GM19467 (cell line): ENCODE measurements at regions not wholly inside any gene's neighbourhood (a gene's known extent, or its start where the extent isn't known, plus 50 kb on each side); places are given as distances from the start of the nearest gene placed in this dataset.

Source experiments
- ATAC-seq: cut with Tn5 transposase; IDR thresholded peaks from one replicate; pipeline ENCODE4 v1.9.1; 2021; ENCODE audit warnings: mild to moderate bottlenecking, moderate library complexity; ENCODE audit not compliant: unreplicated experiment

DNA sequence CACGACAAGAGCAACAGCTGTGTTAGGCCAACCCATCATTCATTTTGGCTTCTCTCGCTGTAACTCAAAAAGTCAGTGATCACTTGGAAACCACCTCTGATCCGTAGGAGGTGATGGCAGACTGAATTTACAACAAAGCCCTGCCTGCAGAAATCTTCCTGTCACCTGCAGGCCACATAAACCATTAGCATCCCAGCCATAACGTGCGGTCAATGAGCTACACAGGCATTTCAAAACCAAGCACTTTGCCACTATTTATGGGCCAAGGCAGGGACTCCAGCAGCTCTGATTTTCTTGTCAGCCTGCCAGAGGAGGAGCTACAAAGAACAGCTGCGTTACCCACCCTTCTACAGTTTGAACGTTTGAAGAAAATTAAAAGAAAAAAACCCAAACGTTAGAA lies 228.1 kb upstream of the PPARGC1A start:
- no peak for ATAC-seq

GRCh38 chr4:24116107-24116506 lies 226.3 kb upstream of the PPARGC1A start:
- ATAC-seq = no peak

- no peak for ATAC-seq
Measured at GRCh38 chr4:24114919-24115500, 225.2 kb upstream of the PPARGC1A start.

- no peak for ATAC-seq
Measured at GRCh38 chr4:24114444-24114843, 224.6 kb upstream of the PPARGC1A start.

DNA sequence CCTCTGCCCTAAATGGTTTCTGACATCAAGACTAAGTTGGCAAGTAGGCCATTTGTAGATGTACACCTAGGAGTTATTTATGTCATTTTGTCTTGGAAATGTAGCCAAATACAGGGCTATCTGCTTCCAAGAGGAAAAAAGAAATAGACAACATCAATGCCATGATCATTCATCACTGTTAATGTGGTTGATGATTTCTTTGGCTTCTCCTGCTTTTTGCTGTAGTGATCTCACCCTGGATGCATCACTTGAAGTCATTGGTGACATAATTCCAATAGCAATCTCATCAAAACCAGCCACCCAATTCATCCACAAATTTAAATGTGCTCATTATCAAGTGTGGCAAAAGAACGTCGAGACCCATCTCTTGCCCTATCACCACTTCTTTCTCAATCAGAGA lies 222.6 kb upstream of the PPARGC1A start:
- ATAC-seq = no peak

GRCh38 chr4:24108567-24108966 lies 218.7 kb upstream of the PPARGC1A start:
- ATAC-seq = no peak

GRCh38 chr4:24105327-24106038 lies 215.6 kb upstream of the PPARGC1A start:
- ATAC-seq = no peak

DNA sequence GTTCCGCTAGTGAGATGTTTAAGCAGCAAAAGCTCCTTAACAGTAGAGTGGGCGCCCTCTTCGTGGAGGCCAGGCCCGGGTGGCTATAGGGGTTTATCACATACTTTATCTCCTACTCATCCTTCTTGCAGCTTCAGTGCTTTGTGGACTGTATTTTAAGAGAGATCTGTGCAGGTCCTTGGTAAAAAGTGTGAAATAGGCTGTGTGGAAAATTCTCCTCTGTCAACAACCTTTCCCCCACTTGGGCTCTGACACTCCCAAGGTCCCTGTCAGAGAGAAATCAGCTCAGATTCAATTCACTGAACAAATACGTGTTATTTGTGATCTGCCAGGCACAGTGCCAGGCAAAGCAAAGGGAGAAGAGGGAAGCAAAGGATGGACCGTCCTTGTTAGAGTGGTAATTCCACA lies 214.3 kb upstream of the PPARGC1A start:
- no peak for ATAC-seq

GRCh38 chr4:24103434-24104157 lies 213.7 kb upstream of the PPARGC1A start:
- no peak for ATAC-seq

DNA sequence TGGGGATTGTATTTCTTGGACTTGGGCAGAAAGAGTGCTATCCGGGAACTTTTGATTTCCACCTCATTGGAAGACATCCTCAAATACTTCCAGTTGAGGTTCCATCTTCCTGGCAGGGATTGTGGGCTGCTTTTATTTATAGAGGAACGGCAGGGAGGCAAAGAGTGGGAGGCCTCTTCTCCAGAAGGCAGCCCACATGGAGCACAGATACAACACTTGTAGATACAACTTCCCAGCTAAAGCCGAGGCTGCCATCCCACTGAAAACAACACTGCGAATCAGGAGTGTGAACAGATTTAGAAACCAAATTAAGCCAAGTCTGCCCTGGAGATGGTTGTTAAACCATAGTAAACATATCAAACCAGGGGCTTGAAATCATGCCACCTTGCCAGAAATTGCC lies 212.8 kb upstream of the PPARGC1A start:
- ATAC-seq = no peak

- ATAC-seq = no peak
Measured at GRCh38 chr4:24096603-24097002, 206.8 kb upstream of the PPARGC1A start.

GRCh38 chr4:24094726-24095125 lies 204.9 kb upstream of the PPARGC1A start:
- no peak for ATAC-seq

DNA sequence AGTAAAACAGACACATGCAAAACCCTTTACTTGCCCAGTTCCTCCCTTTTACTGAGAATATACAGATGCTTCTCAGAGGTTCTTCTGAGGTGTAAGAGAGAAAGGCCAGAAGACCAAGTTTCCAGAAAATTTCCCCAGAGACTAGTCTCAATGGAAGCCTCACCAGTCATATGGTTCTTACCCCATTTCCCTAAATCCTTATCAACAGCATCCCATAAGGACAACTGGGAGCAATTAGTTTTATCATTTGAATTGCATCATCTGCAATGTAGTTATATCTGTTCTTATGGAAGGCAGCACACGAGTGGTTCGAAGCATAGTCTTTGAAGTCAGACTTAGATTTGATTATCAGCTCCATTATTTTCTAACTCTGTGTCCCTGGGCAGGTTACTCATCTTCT lies 203.6 kb upstream of the PPARGC1A start:
- ATAC-seq = no peak

DNA sequence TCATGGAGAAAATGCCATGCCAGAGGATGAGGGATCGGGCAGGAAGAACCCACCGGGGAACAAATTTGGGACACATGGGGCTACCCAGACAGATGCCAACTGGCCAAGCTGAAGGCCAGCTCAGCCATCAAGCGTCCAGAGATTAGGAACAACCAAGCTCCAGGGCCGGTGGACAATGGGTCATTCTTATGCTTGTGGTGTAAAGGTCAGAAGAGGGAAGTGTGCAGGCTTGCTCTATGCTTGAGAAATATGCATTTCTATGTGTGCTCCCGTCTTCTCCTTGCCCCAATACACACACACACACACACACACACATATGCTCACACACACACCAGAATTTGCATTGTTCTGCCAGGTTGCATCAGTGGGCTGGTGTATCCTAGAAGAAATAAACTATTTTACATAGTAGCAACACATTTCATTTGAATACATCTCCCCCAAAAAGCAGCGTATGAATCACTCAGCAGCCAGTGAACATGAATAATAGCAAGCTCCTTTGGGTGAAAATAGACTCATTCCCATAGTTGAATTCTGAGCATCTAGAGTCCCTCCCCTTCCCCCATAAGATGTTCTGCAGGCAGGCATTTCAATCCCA lies 201.9 kb upstream of the PPARGC1A start:
- no peak for ATAC-seq

DNA sequence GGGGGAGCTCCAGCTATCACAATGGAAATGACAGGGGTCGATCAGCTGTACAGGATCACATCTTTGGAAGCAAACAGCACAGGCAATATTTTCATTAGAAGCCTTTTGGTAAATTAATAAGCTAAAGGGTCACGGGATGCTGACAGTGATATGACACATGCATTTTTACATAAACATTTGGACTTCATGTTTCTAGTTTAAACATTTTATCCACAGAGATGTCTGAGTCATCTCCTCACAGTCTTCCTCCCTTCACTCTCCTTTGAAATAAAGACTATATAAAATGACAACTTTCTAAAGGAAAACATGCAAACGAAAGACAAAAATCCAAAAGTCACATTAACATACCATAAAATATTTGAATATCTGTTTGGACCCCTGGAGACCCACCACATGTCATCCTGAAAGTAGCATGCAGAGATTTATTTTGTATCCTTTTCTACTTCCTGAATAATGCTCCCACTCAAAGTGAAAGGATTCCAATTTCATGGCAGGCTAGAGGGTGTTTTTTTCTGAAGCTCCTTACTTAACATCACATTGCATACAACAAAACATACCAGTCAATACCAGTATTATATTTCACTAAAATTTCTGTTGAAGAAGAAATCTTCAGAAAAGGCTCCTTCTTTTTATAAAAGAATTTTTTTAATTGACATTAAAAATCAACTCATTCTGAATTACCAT lies 200.1 kb upstream of the PPARGC1A start:
- ATAC-seq = no peak

DNA sequence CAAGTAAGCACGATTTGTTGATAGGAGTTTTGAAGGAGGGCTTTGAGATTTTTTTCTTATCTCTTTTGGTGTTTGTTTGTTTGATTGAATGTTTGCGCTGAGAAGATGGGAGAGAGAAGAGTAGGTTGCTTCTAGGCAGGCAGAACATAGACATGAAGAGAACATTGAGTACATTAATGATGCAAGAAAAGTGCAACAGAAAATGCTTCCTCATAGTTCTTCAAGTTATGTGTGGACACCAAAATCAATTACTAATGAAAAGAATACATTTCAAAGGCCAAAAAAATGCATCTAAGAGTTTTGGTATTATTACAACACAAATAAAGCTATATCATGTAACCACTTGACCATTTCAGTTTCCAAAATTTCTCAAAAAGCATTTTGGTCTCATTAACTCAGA lies 191.0 kb upstream of the PPARGC1A start:
- ATAC-seq = no peak

GRCh38 chr4:24078347-24078962 lies 188.6 kb upstream of the PPARGC1A start:
- no peak for ATAC-seq

DNA sequence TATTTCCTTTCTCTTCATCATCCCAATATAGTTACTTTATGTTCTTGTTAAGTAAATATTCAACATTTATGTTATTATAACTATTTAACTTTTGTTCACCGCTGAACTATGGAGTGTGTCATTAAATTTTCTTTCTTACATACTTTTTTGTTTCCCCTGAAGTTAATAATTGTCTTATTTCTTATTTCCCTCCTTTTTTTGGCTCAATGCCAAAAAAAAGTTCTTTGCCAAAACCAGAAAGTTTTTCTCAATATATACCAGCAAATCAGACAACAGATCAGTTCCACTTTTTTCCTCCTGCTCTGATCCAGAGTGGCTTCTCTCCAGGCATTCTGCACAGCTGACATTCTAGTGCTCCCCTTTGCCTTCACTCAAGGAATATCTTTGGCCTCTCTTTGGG lies 187.0 kb upstream of the PPARGC1A start:
- no peak for ATAC-seq

GRCh38 chr4:24073948-24074347 lies 184.1 kb upstream of the PPARGC1A start:
- ATAC-seq = no peak

DNA sequence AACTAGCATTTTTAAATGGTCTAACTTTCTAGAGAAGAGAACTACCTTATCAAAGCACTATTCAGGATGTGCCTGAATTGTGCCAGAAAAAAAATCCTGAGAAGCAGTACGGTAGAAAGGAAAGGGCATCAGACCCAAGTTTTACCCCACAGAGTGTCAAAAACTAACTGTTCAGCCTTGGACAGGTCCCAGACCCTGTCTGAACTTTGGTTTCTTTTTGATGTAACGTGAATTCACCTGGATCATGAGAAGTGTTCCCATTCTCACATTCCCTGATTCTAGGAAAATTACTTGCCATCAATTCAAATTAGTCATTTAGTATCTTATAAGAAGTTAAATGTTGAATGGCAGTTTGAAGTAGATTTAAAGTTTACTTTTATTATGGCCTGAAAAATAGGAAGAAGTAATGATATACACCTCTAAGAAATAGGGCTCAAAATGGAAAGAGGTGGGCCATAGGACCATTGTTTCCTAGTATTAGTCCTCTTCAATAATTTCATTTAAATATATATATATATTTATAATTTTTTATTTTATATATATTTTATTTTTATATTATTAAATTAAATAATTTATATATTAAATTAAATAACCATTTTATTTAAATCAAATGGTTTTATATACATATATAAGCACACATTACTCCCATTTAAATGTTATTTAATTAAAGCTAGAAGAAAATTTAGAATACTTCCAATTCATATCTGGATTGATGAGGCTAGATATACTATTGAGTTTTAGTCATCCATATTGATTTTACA lies 181.9 kb upstream of the PPARGC1A start:
- no peak for ATAC-seq
